ENCODE measurements at regions not wholly inside any gene's neighbourhood (a gene's known extent, or its start where the extent isn't known, plus 50 kb on each side); places are given as distances from the start of the nearest gene placed in this dataset.
"Not testable (repeated sequence)": the region's sequence is repeated elsewhere in the genome, so short reads cannot be mapped to it uniquely, and the experiment has no call there.

DNA sequence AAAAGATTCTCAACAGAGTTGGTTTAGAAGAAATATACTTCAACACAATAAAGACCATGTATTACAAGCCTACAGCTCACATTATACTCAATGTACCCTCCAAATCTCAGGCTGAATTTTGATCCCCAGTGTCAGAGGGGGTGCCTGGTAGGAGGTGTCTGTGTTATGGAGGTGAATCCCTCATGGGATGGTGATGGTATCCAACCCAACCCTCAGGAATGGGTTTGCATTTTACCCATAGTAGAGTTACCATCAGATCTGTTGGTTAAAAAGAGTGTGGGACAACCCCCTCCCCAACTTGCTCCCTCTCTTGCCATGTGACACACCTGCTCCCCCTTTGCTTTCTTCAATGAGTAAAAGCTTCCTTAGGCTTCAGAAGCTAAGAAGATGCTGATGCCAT is 205.5 kb downstream of the POTEM start:
- H3K4me3 ChIP-seq; POLR2A ChIA-PET; FAIRE-seq; H2AFZ ChIP-seq (ENCODE audit: low read depth, low read length); DNase-seq (ENCODE audit: extremely low read depth in 1 of 4, low spot score in 3 of 4); H3K79me2 ChIP-seq (ENCODE audit: control insufficient read depth, insufficient read depth, low read length); BruUV-seq (replicated peaks); H3K27ac ChIP-seq (ENCODE audit: extremely low read depth, low read depth, low read length); H3K4me1 ChIP-seq (replicated peaks in 1 of 2; ENCODE audit: control insufficient read depth in 2 of 2, insufficient read depth in 2 of 2, low read length in 2 of 2); H3K27me3 ChIP-seq (ENCODE audit: control insufficient read depth in 2 of 2, insufficient read depth in 2 of 2, low read length in 2 of 2); H3K9ac ChIP-seq (ENCODE audit: insufficient read depth in 1 of 2, low read depth in 2 of 2, low read length in 2 of 2); H3K36me3 ChIP-seq (ENCODE audit: control insufficient read depth, insufficient read depth, low read length); in situ Hi-C loops (cut with MboI); H4K20me1 ChIP-seq (replicated peaks; ENCODE audit: control insufficient read depth, insufficient read depth, low read length); CTCF ChIA-PET (ENCODE audit: low intra/inter-chr PET ratio); ATAC-seq; intact Hi-C loops (cut with micrococcal nuclease); H3K4me2 ChIP-seq (ENCODE audit: insufficient read depth, low read length); H3K9me3 ChIP-seq (replicated peaks; ENCODE audit: control insufficient read depth, insufficient read depth, low read depth, low read length); H3K9me1 ChIP-seq (ENCODE audit: control insufficient read depth, insufficient read depth, low read length): not testable (repeated sequence)

- H2AFZ ChIP-seq (ENCODE audit: low read depth, low read length); H3K79me2 ChIP-seq (ENCODE audit: control insufficient read depth, insufficient read depth, low read length); H3K27me3 ChIP-seq (ENCODE audit: control insufficient read depth in 2 of 2, insufficient read depth in 2 of 2, low read length in 2 of 2); in situ Hi-C loops (cut with MboI); H4K20me1 ChIP-seq (replicated peaks; ENCODE audit: control insufficient read depth, insufficient read depth, low read length); BruUV-seq (replicated peaks); H3K9ac ChIP-seq (ENCODE audit: insufficient read depth in 1 of 2, low read depth in 2 of 2, low read length in 2 of 2); H3K4me2 ChIP-seq (ENCODE audit: insufficient read depth, low read length); CTCF ChIA-PET (ENCODE audit: low intra/inter-chr PET ratio); FAIRE-seq; H3K27ac ChIP-seq (ENCODE audit: extremely low read depth, low read depth, low read length); H3K4me3 ChIP-seq; DNase-seq (ENCODE audit: extremely low read depth in 1 of 4, low spot score in 3 of 4); H3K9me1 ChIP-seq (ENCODE audit: control insufficient read depth, insufficient read depth, low read length); intact Hi-C loops (cut with micrococcal nuclease); ATAC-seq; H3K9me3 ChIP-seq (replicated peaks; ENCODE audit: control insufficient read depth, insufficient read depth, low read depth, low read length); H3K4me1 ChIP-seq (replicated peaks in 1 of 2; ENCODE audit: control insufficient read depth in 2 of 2, insufficient read depth in 2 of 2, low read length in 2 of 2); H3K36me3 ChIP-seq (ENCODE audit: control insufficient read depth, insufficient read depth, low read length); POLR2A ChIA-PET: not testable (repeated sequence)
- 0% methylated on average over 2 of the region's 3 CpGs for WGBS (ENCODE audit: insufficient coverage, low coverage, missing lambda C conversion rate)
These were observed 206.0 kb downstream of the POTEM start for GRCh38 chr14:19173188-19173587.

DNA sequence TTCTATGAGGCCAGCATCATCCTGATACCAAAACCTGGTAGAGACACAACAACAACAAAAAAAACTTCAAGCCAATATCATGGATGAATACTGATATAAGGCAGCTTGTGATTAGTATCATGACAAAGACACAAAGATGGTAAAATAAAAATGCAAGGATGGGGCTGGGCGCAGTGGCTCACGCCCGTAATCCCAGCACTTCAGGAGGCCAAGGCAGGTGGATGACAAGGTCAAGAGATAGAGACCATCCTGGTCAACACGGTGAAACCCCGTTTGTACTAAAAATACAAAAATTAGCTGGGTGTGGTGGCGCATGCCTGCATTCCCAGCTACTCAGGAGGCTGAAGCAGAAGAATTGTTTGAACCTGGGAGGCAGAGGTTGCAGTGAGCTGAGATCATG is 210.2 kb downstream of the POTEM start:
- 0% methylated on average over 3 of the region's 6 CpGs for WGBS (ENCODE audit: insufficient coverage, low coverage, missing lambda C conversion rate)
- H3K9me3 ChIP-seq (replicated peaks; ENCODE audit: control insufficient read depth, insufficient read depth, low read depth, low read length); POLR2A ChIA-PET; H2AFZ ChIP-seq (ENCODE audit: low read depth, low read length); intact Hi-C loops (cut with micrococcal nuclease); H3K27ac ChIP-seq (ENCODE audit: extremely low read depth, low read depth, low read length); H3K4me3 ChIP-seq; CTCF ChIA-PET (ENCODE audit: low intra/inter-chr PET ratio); H3K36me3 ChIP-seq (ENCODE audit: control insufficient read depth, insufficient read depth, low read length); BruUV-seq (replicated peaks); H3K4me2 ChIP-seq (ENCODE audit: insufficient read depth, low read length); H4K20me1 ChIP-seq (replicated peaks; ENCODE audit: control insufficient read depth, insufficient read depth, low read length); H3K79me2 ChIP-seq (ENCODE audit: control insufficient read depth, insufficient read depth, low read length); H3K9ac ChIP-seq (ENCODE audit: insufficient read depth in 1 of 2, low read depth in 2 of 2, low read length in 2 of 2); H3K9me1 ChIP-seq (ENCODE audit: control insufficient read depth, insufficient read depth, low read length); H3K4me1 ChIP-seq (replicated peaks in 1 of 2; ENCODE audit: control insufficient read depth in 2 of 2, insufficient read depth in 2 of 2, low read length in 2 of 2); FAIRE-seq; ATAC-seq; DNase-seq (ENCODE audit: extremely low read depth in 1 of 4, low spot score in 3 of 4); H3K27me3 ChIP-seq (ENCODE audit: control insufficient read depth in 2 of 2, insufficient read depth in 2 of 2, low read length in 2 of 2): not testable (repeated sequence)
- in situ Hi-C loops (cut with MboI) = loop anchor here (25.0 kb wide), 1 partner anchor 535 kb away; the partner anchor contains the start of gene OR11H2

GRCh38 chr14:19180297-19180696 is 213.1 kb downstream of the POTEM start:
- in situ Hi-C loops (cut with MboI) = loop anchor here (10.0 to 25.0 kb wide), 2 partner anchors 532 to 575 kb away; partner anchors contain the start of genes OR11H12 and OR11H2
- H3K4me3 ChIP-seq; H3K27ac ChIP-seq (ENCODE audit: extremely low read depth, low read depth, low read length); H3K9me1 ChIP-seq (ENCODE audit: control insufficient read depth, insufficient read depth, low read length); H3K27me3 ChIP-seq (ENCODE audit: control insufficient read depth in 2 of 2, insufficient read depth in 2 of 2, low read length in 2 of 2); H3K4me1 ChIP-seq (replicated peaks in 1 of 2; ENCODE audit: control insufficient read depth in 2 of 2, insufficient read depth in 2 of 2, low read length in 2 of 2); H3K36me3 ChIP-seq (ENCODE audit: control insufficient read depth, insufficient read depth, low read length); ATAC-seq; FAIRE-seq; H2AFZ ChIP-seq (ENCODE audit: low read depth, low read length); H3K9ac ChIP-seq (ENCODE audit: insufficient read depth in 1 of 2, low read depth in 2 of 2, low read length in 2 of 2); intact Hi-C loops (cut with micrococcal nuclease); POLR2A ChIA-PET; H3K4me2 ChIP-seq (ENCODE audit: insufficient read depth, low read length); H4K20me1 ChIP-seq (replicated peaks; ENCODE audit: control insufficient read depth, insufficient read depth, low read length); H3K9me3 ChIP-seq (replicated peaks; ENCODE audit: control insufficient read depth, insufficient read depth, low read depth, low read length); CTCF ChIA-PET (ENCODE audit: low intra/inter-chr PET ratio); BruUV-seq (replicated peaks); H3K79me2 ChIP-seq (ENCODE audit: control insufficient read depth, insufficient read depth, low read length): not testable (repeated sequence)
- DNase-seq (ENCODE audit: extremely low read depth in 1 of 4, low spot score in 3 of 4) = peak in 3 of 4 experiments; percentile 0 to 5 (median 2)
- 0% methylated on average over 2 of the region's 2 CpGs for WGBS (ENCODE audit: insufficient coverage, low coverage, missing lambda C conversion rate)
